ENCODE measurements at regions not wholly inside any gene's neighbourhood (a gene's known extent, or its start where the extent isn't known, plus 50 kb on each side); places are given as distances from the start of the nearest gene placed in this dataset.

GRCh38 chr18:76584414-76585310, 89.6 kb upstream of the ZNF516 start:
- POLR2A ChIA-PET = no interaction called here
- CTCF ChIA-PET = no interaction called here

More at GRCh38 chr18:76584414-76585310, 89.6 kb upstream of the ZNF516 start:
- dilution Hi-C loops (cut with MboI; ENCODE audit: extremely low pct_ligation_motif_present, low sequenced_read_pairs) = no loop called here
- H3K79me2 ChIP-seq (ENCODE audit: control insufficient read depth, insufficient read depth, low read length) = no peaks in the 10 kb centered on the region
- H3K4me3 ChIP-seq (replicated peaks in 1 of 3; ENCODE audit: insufficient read depth in 1 of 3, low read depth in 1 of 3, low read length in 3 of 3) = no peak overlapping the region
- H3K9me3 ChIP-seq (replicated peaks; ENCODE audit: control insufficient read depth, insufficient read depth, low read length) = no peaks in the 10 kb centered on the region
- no peaks in the 10 kb centered on the region for H3K9me1 ChIP-seq (replicated peaks; ENCODE audit: control insufficient read depth, extremely low read depth, insufficient read depth, low read length)
- H2AFZ ChIP-seq (ENCODE audit: low read depth, low read length) = no peak overlapping the region
- no peaks in the 10 kb centered on the region for H4K20me1 ChIP-seq (replicated peaks; ENCODE audit: control insufficient read depth, extremely low read depth, insufficient read depth, low read length)
- TF ChIP-seq CTCF (IDR thresholded peaks at IDR 0.05; ENCODE audit: extremely low read depth in 1 of 2, insufficient read depth in 1 of 2, low read depth in 1 of 2, low read length in 2 of 2) = no peak
- no peak for TF ChIP-seq POLR2A (IDR thresholded peaks at IDR 0.05; ENCODE audit: low read depth, low read length)
- no peak for TF ChIP-seq EZH2 (IDR thresholded peaks at IDR 0.05; ENCODE audit: borderline replicate concordance, low read depth, low read length, severe bottlenecking)
- no peak for TF ChIP-seq MAX (IDR thresholded peaks at IDR 0.05; ENCODE audit: insufficient read depth, insufficient read length)
- no peak for TF ChIP-seq POLR2AphosphoS5 (IDR thresholded peaks at IDR 0.05; ENCODE audit: insufficient read depth, low read depth, low read length)
- no peak for TF ChIP-seq MYC (IDR thresholded peaks at IDR 0.05; ENCODE audit: low read depth, low read length)
- TF ChIP-seq JUN (IDR thresholded peaks at IDR 0.05; ENCODE audit: borderline replicate concordance, insufficient read depth, insufficient read length, low read depth) = no peak
- TF ChIP-seq FOS (IDR thresholded peaks at IDR 0.05; ENCODE audit: borderline replicate concordance, insufficient read depth, low read length) = no peak
- TF ChIP-seq GATA2 (IDR thresholded peaks at IDR 0.05; ENCODE audit: insufficient read depth, insufficient read length, low read depth, low read length) = no peak
- no peak overlapping the region for H3K27ac ChIP-seq (ENCODE audit: insufficient read depth, low read depth, low read length)
- FAIRE-seq = no peak
- intact Hi-C loops (cut with micrococcal nuclease) = no loop called here
- BruUV-seq (replicated peaks) = no TSS peak
- H3K27me3 ChIP-seq (ENCODE audit: control insufficient read depth in 2 of 2, insufficient read depth in 2 of 2, low read length in 2 of 2) = no peaks in the 10 kb centered on the region
- DNase-seq (ENCODE audit: low read depth, low spot score) = no peak
- no peaks in the 10 kb centered on the region for H3K4me1 ChIP-seq (ENCODE audit: control insufficient read depth, extremely low read depth, insufficient read depth, low read length)
- H3K4me2 ChIP-seq (ENCODE audit: insufficient read depth, low read length) = no peak overlapping the region
- H3K9ac ChIP-seq (replicated peaks; ENCODE audit: extremely low read depth, insufficient read depth, low read length) = no peak overlapping the region
- H3K36me3 ChIP-seq (ENCODE audit: control insufficient read depth in 2 of 2, extremely low read depth in 1 of 2, insufficient read depth in 2 of 2, low read length in 2 of 2) = no peaks in the 10 kb centered on the region
